GM13977 (cell line): ENCODE measurements at regions not wholly inside any gene's neighbourhood (a gene's known extent, or its start where the extent isn't known, plus 50 kb on each side); places are given as distances from the start of the nearest gene placed in this dataset.
"Not testable (repeated sequence)": the region's sequence is repeated elsewhere in the genome, so short reads cannot be mapped to it uniquely, and the experiment has no call there.

Source experiments
- DNase-seq: peaks from one replicate; pipeline ENCODE4 v3.0.0; 2012; ENCODE audit warnings: low spot score
- in situ Hi-C: fragments of 300-500 bp; cut with MboI; formaldehyde crosslinking; loops from one replicate; pipeline ENCODE4 v1.12.0; 2022; ENCODE audit warnings: low sequenced_read_pairs, low pct_unique_long_range_greater_than_20kb, mixed read lengths, inconsistent platforms; ENCODE audit not compliant: unreplicated experiment
- TF ChIP-seq, protein P1 (sequence below): IDR thresholded peaks from 2 replicates; pipeline ENCODE4 v1.5.1; 2012; ENCODE audit warnings: mild to moderate bottlenecking, control low read depth; ENCODE audit not compliant: insufficient read depth; ENCODE audit errors: extremely low read depth, missing control alignments

- in situ Hi-C loops: no loop called here
- DNase-seq: no peak
- TF ChIP-seq, protein P1, sequence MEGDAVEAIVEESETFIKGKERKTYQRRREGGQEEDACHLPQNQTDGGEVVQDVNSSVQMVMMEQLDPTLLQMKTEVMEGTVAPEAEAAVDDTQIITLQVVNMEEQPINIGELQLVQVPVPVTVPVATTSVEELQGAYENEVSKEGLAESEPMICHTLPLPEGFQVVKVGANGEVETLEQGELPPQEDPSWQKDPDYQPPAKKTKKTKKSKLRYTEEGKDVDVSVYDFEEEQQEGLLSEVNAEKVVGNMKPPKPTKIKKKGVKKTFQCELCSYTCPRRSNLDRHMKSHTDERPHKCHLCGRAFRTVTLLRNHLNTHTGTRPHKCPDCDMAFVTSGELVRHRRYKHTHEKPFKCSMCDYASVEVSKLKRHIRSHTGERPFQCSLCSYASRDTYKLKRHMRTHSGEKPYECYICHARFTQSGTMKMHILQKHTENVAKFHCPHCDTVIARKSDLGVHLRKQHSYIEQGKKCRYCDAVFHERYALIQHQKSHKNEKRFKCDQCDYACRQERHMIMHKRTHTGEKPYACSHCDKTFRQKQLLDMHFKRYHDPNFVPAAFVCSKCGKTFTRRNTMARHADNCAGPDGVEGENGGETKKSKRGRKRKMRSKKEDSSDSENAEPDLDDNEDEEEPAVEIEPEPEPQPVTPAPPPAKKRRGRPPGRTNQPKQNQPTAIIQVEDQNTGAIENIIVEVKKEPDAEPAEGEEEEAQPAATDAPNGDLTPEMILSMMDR: no peak
These were observed 528.4 kb upstream of the SOX9 start for GRCh38 chr17:71592431-71592830.

DNA sequence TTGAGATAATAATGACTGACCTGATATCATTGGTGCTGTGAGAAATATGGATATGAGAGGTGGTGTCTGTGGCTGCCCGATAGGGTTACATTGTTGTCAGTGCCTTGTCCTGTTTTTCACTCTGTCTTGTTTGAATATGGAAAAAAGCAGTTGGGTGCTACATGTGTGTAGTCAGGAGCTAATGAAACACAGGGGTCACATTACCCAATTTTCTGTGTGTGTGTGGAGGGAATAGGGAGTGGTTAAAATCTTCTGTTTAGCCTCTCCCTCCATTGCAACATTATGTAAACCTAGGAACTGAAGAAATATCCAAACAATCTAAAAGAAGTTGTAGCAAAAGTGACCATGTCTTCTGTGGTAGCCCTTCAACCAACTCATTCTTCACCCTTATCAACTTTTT is 527.7 kb upstream of the SOX9 start:
- DNase-seq: no peak
- in situ Hi-C loops: no loop called here
- TF ChIP-seq, protein P1: no peak

DNA sequence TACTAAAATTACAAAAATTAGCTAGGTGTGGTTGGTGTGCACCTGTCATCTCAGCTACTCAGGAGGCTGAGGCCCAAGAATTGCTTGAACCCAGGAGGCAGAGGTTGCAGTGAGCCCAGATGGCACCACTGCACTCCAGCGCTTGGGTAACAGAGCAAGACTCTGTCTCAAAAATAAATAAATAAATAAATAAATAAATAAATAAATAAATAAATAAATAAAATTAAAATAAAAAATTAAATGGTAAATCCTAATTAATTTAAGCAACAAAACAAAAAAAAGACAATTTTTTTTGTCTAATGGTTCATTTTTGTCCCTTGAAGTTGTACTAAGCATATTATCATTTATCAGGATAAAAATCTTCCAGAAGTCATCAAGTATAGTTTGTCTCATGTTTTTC is 521.2 kb upstream of the SOX9 start:
- DNase-seq, in situ Hi-C loops: not testable (repeated sequence)

DNA sequence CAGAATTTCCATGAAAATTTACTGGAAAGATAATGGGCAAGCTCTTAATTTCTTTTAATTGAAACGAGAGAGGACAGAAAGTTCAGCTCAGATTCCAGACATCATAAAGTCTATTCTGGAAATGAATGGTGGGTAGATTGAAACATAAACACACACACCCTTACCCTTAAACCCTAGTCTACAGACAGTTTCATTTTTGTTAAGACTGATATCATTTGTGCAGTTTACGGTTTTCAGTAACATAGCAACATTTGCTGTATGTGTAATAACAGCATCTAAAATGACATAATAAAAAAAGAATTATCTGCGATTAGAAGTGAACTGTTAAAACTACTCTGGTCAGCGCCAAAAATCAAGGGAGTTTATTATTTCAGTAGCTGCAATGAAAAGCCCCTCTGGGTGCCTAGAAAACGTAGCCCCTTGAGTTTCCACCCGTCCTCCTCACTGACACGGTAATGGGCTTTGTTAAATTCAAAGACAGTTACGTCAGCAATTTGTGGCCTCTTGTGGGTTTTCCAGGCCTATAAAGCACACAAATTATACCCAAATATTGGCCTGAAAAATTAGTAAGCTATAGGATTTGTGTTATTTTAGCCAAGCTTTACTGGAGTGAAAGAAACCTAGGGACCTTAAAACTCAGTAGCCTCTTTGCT is 520.6 kb upstream of the SOX9 start:
- TF ChIP-seq, protein P1: no peak
- in situ Hi-C loops: no loop called here
- DNase-seq: no peak

- in situ Hi-C loops: no loop called here
- TF ChIP-seq, protein P1: no peak
These were observed 518.8 kb upstream of the SOX9 start for GRCh38 chr17:71601894-71602504.

GRCh38 chr17:71613996-71614395 is 506.8 kb upstream of the SOX9 start:
- no peak for DNase-seq
- TF ChIP-seq, protein P1: no peak
- in situ Hi-C loops: no loop called here

More at GRCh38 chr17:71601894-71602504, 518.8 kb upstream of the SOX9 start:
- no peak for DNase-seq

DNA sequence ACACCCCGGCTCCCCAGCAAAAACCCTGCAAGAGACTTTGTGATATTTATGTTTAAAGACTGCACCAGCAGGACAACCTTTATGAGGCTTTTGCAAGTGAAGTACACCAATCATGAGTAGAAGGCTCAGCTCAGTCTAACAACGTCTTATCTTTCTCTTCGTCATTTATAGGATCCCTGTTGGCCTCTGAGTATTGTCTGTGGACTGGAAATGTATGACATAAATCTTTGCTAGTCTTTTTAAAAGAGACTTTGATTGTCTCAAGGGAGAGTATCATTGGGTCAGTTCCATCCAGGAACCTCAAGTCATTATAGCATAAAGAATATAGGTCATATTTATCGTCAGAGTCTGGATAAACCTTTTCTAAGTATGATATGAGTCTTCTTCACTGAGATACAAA is 505.0 kb upstream of the SOX9 start:
- TF ChIP-seq, protein P1: no peak
- in situ Hi-C loops: no loop called here
- no peak for DNase-seq

GRCh38 chr17:71617767-71618166 is 503.1 kb upstream of the SOX9 start:
- in situ Hi-C loops, DNase-seq: not testable (repeated sequence)
